ENCODE measurements at regions not wholly inside any gene's neighbourhood (a gene's known extent, or its start where the extent isn't known, plus 50 kb on each side); places are given as distances from the start of the nearest gene placed in this dataset.

DNA sequence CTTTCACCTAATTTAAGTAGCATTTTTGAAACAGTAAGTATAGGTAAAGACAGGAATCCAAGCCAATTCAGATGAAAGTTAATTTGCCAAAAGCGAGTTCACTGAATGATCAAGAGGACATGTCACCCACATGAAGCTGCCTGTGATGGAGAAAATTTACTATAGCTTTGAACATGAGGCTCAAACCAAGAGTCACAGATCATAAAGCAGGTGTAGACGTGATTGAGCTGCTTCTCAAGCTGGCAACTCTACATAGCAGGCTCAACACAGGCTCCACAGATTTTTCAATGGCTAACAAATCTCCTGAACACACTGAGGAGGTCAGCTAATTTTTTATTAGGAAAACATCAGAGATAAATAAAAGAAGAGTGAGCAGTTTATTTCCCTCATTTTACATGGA, 173.7 kb downstream of the FAM114A2 start:
- TF ChIP-seq, protein P1, sequence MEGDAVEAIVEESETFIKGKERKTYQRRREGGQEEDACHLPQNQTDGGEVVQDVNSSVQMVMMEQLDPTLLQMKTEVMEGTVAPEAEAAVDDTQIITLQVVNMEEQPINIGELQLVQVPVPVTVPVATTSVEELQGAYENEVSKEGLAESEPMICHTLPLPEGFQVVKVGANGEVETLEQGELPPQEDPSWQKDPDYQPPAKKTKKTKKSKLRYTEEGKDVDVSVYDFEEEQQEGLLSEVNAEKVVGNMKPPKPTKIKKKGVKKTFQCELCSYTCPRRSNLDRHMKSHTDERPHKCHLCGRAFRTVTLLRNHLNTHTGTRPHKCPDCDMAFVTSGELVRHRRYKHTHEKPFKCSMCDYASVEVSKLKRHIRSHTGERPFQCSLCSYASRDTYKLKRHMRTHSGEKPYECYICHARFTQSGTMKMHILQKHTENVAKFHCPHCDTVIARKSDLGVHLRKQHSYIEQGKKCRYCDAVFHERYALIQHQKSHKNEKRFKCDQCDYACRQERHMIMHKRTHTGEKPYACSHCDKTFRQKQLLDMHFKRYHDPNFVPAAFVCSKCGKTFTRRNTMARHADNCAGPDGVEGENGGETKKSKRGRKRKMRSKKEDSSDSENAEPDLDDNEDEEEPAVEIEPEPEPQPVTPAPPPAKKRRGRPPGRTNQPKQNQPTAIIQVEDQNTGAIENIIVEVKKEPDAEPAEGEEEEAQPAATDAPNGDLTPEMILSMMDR (conservative IDR thresholded peaks at IDR 0.05; ENCODE audit: low read depth, low read length): no peak
- no peak for TF ChIP-seq EZH2 (IDR thresholded peaks at IDR 0.05; ENCODE audit: low read length, unreplicated experiment)
